IPS-NIHi11 (cell line): ENCODE measurements at regions not wholly inside any gene's neighbourhood (a gene's known extent, or its start where the extent isn't known, plus 50 kb on each side); places are given as distances from the start of the nearest gene placed in this dataset.
"Not testable (repeated sequence)": the region's sequence is repeated elsewhere in the genome, so short reads cannot be mapped to it uniquely, and the experiment has no call there.

ENCODE experiments used
- DNase-seq: peaks from one replicate; pipeline ENCODE4 v3.0.0; 2012; ENCODE audit warnings: mixed read lengths, low spot score

DNA sequence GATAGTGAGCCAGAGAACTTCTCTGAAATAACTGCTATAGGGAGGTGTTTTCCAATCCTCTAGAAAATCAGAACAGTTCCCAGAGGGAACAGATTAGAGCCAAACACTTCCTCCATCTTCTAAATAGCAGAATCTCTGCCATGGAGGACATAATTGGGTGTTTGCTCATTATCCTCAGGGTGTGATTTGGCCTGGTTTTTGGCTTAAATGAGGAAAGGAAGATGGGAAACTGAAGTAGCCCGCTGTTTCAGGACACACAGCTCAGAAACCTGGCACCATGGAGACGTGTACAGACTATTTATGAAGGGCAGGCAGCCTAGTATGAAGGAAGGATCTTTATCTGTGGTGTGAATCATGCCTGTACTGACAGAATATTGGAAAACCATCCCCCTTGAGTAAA is 231.7 kb upstream of the PRKD1 start:
- DNase-seq: no peak

DNA sequence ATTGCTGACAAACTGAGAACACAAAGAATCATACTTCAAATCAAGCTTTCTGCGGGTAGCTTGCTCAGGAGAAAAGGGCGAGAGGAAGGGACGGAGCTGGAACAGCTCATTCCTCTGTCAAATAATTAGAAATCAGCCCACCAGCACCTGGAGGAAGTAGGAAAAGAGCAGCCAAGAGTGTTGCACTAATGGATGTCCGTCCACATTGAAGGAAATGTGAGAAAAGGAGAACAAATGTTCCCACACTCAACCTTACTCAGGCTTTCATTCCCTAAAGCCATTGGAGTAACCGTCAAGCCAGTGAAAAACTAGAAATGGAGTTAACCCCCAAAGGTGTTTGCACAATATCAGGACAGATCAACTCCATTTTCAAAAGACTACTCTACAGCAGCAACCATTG is 233.0 kb upstream of the PRKD1 start:
- no peak for DNase-seq

DNA sequence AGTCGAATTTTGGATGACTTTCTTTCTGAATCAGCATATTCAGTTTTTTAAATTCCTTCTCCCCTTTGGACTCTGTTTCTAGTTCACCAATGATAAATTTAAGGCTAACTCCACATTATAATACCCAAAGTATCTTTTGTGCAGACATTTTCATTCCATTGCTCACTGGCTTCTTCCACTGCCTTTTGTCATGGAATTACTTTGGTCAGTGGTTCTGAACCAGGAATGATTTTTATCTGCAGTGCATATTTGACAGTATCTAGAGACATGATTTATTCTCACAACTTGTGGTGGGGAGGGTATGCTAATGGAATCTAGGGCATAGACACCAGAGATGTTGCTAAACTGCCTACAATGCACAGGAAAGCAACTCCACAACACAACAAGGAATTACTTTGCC is 234.4 kb upstream of the PRKD1 start:
- DNase-seq: no peak

DNA sequence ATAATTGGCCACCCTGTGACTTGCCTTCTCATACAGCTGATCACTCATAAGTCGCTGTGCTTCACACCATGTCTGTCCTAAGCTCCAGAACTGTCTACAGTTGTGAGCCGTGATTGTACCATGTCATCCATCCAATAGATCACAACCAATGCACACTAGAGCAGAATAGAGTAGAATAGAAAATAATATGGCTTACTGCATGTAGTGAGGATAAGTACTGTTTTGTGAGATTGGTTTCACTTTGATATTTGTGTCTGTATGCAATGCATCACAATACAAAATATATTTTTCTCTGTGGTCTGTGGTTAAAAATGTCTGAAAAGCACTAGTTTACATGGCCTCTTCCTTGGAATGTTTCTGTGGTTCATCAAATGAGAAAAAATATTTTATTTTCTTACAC is 237.6 kb upstream of the PRKD1 start:
- DNase-seq: no peak

DNA sequence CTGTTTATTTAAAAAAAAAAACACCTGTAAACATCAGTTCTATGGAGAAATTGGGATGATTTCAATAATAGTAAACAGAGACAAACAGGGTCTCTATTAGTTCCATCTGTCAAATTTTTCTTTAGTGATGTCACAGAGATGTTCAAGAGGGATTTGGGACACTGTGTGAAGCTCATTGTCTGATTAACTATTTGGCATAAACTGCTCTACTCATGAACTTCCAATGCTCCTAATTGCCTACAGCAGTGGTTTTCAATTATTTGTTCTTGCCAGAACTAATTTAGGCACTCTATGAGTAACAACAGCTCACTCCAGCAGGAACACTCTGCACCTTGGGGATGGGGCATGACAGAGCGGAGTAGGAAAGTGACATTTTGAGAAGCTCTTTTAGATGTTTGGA is 250.1 kb upstream of the PRKD1 start:
- DNase-seq: no peak

DNA sequence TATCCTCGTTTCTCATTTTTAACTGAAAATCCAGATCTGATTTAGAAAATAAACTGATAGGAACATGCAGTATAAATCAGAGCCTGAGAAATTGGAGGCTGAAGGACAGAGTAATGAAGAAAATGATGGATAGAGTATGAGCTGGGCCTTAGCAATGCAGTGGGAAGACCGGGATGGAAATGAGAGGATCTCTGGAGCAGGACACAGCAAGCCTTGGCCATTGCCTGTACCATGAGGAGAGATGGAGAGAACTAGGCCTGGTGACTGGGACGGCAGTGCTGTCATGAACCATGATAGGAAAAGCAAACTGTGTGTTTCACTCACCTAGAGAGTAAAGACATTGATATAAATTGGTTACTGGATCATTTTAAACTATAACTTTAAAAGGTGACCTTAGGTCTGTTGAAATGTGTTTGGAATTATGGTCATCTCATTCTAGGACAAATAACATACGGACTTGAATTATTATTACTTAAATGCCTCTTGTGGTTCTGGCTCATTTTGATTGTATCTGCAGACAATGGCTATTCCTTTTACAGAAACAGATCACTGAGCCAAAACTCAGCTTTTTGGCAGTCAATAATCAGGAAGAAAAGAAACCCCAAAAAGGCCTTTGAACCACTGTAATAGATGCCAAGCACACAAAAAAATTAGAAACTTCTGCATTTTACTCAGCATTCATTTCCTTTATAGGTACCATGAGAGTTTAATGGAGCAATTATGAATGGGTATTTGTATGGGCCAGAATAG is 251.9 kb upstream of the PRKD1 start:
- no peak for DNase-seq

DNA sequence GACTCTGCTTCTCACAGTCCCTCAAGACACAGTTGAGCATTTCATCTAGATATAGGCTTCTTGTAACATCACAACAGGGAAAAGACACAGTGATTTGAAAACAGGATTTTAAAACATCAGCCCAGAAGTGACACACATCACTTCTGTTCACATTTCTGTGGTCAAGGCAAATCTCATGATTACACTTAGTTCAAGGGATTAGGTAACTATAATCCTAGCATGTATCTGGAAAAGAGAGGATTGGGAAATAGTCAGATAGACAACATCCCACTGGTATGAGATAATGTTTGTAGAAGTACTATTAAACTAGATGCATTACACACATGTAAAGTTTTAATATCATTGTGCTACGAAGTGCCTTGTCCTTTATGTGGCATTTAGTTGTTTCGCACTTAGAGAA is 252.6 kb upstream of the PRKD1 start:
- DNase-seq: no peak

DNA sequence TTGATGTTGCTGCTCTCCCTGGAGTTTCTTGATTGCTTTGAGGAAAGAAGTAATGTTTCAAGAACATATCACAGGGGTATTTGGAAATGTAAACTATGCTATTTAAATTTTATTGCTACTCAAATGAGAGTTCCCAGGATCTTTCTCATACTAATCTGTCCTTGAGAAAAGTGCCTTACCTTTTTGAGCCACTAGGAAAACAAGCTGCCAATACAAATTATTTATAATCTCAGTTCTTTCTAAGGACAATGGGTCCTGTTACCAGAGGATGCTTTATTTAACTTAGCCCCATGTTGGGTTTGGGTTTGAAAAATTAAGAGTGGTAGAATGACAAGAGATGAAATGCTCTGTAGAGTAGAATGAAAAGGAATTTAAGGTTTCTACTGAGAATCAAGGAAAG is 258.2 kb upstream of the PRKD1 start:
- DNase-seq: peak; percentile 21

DNA sequence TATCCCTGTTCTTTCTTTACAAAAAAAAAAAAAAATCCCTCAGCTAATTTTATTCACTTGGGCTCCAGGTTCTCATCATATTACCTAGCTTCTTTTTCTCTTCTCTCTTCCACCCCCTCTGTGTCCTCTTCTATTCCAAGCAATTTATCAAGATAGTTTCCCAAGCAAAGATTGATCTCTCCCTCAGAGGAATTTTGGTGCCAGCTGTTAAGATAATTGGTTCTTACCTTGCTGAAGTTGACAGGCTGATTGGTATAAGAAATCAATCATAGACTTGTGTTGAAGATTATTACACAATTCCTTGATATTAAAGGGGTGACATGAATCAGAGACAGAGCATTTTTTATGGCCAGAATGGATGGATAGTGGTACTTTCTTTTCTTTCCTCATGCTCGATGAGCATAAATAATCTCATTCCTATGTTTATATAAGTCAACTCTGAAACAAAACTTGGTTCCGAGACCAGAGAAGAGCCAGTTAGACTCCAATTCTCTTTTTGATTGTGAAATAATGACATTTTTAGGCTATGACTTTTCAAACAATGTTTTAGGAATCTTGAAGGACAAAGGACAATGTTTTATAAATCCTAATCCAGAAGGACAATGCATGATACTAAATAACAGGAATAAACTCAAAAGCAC is 264.1 kb upstream of the PRKD1 start:
- no peak for DNase-seq

DNA sequence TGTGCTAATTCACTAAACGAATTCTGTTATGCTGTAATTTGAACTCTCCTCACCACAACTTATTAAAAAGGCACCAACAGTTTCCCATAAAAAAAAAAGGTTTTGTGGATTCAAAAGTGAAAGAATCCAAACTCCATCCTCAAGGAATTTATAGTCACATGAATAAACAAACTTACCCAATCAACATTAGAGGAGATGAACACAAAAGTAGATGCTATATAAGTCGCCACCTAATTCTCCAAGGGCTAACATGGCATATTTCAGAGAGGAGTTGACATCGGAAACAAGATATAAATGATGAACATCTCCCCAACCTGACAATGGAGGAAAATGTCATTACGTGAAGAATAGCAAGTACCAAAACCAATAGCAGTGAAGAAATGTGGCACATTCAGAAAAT is 265.5 kb upstream of the PRKD1 start:
- DNase-seq: no peak

DNA sequence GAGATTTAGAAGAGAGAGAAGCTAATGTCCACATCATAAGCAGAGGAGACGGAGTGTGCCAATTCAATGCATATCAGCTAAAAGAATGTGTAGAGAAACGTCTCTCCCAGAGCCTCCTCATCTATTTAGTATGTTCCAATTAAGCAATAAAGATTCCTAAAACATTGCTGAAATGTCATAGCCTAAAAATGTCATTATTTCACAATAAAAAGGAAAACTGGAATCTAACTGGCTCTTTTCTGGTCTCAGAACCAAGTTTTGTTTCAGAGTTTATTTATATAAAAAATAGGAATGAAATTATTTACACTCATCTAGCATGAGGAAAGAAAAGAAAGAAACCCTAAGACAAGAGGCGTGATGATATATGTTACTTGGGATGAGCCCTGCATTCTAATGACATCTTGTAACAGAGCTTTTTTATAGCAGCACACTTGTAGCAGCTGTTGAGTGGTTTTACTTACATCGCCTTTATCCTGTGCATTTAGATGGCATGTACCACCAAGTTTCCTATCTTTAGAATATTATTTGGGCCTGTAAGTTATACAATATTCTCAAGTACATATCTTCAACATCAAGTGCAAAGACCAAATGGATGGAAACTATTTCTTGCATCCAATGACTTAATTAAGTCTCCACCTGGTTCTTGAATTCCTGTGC is 266.3 kb upstream of the PRKD1 start:
- DNase-seq: no peak

DNA sequence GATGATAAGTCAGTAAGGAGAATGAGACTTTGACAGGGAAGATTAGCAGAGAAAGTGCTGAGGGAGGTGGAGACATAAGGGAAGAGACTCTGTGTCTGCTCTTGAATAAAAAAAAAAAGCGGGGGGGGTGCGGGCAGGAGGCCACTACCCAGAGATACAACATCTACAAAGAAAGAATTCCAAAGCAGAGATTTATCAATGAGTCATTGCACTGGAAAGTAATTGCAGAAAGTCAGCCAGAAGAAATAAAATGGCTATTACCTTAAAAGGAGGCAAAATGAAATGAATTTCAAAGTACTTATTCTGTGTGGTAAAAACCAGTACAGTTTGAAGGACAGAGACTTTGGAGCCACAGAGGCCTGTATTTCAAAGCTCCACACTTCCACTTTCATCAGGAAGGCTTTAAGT is 267.1 kb upstream of the PRKD1 start:
- no peak for DNase-seq

DNA sequence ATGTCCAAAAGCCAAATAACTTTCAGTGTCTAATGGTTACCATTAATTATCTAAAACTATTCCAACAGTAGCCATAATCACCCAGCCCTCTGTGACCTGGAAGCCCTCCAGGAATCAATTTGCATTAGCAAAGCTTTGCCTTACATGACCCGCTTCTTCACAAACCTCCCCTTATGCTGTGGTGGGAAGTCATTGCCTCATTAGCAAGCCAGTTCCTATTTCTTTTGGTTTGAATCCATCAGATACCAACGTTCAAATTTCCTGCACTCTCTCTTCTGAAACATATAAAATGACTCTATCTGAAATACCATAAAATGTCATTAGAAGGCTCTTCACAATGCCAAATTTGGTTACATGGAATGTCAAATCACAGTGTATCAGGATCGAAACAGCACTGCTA is 268.3 kb upstream of the PRKD1 start:
- DNase-seq: no peak

DNA sequence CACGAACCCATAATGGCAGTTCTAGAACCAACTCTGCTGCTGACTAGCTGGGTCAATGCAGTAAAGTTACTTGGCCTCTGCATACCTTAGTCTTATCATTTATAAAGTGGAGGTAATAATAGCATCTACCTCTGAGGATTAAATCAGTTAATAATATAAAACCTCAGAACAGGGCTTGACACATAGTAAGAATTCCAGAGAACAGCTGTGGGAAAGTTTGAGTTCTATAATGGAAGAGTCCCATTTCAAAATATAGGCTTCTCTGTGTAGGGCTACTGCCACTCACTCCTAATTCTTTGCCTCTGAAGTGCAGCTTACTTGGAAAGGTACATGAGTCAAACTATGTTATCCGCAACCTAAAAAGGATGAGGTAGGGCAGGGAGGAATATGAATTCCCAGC is 269.2 kb upstream of the PRKD1 start:
- no peak for DNase-seq

DNA sequence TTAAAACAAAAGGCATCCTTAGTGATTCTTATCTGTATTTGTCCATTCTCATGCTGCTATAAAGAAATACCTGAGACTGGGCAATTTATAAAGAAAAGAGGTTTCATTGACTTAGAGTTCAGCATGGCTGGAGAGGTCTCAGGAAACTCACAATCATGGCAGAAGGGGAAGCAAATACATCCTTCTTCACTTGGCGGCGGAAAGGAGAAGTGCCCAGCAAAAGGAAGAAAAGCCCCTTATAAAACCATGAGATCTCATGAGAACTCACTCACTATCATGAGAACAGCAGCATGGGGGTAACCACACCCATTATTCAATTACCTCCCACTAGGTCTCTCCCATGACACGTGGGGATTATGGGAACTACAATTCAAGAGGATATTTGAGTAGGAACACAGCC is 271.1 kb upstream of the PRKD1 start:
- not testable (repeated sequence) for DNase-seq

DNA sequence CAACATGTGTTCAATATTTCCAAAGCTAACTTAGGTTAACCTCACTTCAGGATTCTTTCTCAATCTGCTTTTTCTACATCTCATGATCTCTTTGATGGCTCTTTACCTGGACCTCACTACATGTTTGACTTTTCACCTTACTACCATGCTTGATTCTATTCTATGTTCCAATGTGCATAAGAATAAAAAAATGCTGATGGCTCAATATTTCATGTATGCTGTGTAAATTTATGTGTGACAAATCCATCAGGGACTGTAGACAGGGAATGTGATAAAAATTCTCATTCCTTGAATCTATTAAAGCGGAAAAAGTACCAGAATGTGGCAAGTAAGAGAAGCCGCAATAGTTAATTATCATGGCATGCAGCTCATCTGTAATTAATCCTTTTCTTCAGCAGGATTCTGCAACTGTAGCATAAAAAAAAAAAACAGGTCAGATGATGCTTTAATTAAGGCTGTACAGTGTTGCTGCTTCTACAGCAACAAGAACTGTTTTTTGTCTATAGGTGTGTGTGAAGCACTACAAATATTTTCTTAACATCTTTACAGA is 276.9 kb upstream of the PRKD1 start:
- DNase-seq: no peak

DNA sequence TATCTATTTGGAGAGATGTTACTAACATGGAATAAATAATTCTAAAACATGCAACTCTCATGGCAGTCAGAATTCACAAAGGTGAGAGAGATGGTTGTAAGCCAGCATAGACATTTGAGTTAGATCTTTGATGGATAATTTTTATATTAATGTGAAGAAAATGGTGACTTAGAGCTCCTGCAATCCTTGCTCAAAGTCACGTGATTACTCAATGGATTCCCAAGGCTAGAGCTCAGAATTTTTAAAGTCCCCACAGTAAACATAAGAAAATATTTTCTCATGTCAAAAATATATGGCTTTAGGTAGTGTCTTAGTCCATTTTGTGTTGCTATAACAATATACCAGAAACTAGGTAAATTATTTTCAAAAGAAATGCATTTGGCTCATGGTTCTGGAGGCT is 281.5 kb upstream of the PRKD1 start:
- DNase-seq: no peak

DNA sequence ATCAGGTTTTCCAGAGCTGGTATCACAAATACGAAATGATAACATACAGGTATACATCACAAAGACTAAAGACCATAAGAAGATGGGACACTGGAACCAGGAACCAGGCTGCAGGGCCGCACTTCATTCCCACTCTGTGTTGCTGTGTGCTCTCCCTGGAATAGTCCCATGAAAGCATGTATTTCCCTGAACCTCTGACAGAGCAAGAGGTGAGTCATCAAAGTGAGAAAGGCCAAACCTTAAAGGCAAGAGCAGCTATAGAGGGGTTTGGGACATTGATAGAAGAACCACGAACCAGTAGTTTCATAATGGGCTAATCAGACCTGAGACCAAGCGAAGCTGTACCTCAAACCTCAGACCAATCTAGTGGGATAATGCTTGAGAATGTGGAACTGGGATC is 283.0 kb upstream of the PRKD1 start:
- no peak for DNase-seq

DNA sequence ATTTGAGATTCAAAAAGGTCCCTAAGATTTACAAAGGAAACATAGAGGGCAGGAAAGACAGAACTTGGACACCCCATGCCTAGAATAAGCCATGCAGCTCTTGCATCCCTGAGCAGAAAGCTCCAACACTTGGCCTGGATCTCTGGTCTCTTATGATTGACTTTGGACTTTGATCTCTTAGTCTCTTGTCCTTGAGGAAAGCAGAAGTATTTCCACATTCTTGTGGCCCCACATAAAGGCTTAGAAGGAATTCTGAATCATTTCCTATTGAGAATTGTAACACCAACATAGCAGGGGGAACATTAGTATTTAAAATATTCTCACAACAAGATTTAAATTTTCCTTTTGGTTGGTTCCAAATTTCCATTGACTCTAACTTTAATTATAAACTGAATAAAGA is 283.7 kb upstream of the PRKD1 start:
- no peak for DNase-seq

DNA sequence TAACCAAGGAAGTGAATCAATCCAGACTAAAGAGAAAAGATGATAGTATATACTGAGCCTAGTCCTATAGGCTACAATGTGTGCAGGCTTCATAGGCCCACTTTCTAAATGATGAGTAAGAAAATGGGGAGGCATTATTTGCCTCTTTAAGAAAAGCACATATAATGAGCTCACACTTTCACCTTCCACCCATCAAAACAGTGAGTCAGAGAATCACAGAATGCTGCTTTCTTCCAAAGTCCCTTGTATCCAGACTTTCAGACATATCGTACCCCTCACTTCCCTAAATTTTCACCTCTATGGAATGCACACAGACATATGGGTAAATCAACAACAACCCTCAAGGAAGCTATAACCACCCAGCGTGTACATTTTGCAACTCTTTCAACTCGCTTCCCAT is 286.4 kb upstream of the PRKD1 start:
- DNase-seq: no peak

DNA sequence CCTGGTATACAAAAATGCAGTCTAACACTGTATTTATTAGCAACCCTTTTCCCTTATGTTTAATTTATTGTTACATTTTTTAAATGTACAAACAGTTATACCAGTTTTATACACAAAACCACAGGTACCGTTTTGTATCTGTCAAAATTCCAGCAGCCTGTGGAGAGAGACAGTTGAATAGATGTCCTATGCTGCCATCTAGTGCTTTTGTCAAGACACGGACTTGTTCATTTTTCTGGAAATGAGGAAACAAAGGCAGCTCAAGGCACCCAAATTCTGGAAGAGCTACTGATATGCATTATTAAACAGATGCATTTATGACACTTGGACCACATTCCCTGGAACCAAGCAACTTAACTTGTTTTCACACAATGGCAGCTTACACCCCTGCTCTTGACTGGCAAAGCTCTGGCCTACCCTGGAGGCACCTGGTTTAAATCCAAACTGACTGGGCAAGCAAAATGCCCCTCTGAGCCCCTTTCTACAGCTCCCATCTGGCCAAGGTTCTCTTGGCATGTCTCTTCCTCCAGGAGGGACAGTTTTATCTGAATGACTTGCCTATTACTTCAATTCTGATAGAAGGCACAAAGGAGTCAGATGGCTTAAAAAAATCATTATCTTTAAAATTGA is 286.9 kb upstream of the PRKD1 start:
- DNase-seq: peak; percentile 39

DNA sequence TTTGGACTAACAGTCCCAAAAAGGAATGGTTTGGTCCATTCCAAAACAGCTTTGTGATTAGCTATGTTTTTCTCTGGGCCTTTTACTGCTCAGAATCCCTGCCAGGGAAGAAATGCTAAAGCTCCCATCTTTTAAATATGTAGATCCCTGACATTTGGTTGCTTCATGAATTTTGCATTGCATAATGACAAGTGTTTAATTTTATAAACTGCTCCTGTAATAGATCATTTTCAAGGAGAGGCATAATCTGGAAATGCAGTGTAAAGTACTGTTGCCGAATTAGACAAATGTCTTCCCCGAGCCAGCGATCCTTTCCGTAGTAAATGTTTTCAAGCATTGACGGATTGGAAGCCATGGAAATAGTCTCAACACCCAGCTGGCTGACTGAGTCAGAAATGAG is 291.3 kb upstream of the PRKD1 start:
- DNase-seq: no peak

DNA sequence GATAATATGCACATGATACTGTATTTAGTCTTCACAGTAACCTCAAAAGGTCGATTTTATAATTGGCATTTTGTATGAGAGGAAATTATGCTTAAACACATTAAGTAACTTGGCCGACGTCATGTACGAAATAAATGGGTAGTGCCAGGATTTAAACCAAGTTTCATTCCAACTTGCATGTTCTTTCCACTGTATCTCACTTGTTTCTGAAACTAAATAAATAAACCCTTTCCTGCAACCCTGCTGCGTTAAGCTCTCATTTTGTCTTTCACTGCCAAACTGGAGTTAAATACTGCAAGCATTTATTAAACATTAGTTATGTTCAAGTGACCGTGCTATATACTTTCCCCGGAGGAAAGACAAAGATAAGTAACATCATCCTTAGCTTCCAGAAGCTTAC is 293.9 kb upstream of the PRKD1 start:
- DNase-seq: no peak
